Transverse colon (tissue), 3 donors: ENCODE measurements at regions not wholly inside any gene's neighbourhood (a gene's known extent, or its start where the extent isn't known, plus 50 kb on each side); places are given as distances from the start of the nearest gene placed in this dataset.

Experiments used
- EP300 ChIP-seq: sonication (generic); formaldehyde crosslinking; IDR thresholded peaks from one replicate; pipeline ENCODE4 v1.6.1; 2017; ENCODE audit warnings: antibody characterized with exemption, low read depth
- POLR2A ChIP-seq: fragments of 450-650 bp; IDR thresholded peaks from one replicate; pipeline ENCODE4 v1.6.1; 2016; ENCODE audit warnings: antibody characterized with exemption, mild to moderate bottlenecking, moderate library complexity
- TF ChIP-seq, protein P1 (sequence below), 5 experiments: fragments of 200-600 bp in 3 of 5; fragments of 450-650 bp in 2 of 5; sonication (generic) in 3 of 5; IDR thresholded peaks; 1 replicate in 2 of 5; 2 replicates in 3 of 5; pipeline ENCODE4 v1.5.1; 2016 to 2017; ENCODE audit warnings: antibody characterized with exemption in 5 of 5, inconsistent platforms in 3 of 5, mild to moderate bottlenecking in 2 of 5, moderate library complexity in 1 of 5

DNA sequence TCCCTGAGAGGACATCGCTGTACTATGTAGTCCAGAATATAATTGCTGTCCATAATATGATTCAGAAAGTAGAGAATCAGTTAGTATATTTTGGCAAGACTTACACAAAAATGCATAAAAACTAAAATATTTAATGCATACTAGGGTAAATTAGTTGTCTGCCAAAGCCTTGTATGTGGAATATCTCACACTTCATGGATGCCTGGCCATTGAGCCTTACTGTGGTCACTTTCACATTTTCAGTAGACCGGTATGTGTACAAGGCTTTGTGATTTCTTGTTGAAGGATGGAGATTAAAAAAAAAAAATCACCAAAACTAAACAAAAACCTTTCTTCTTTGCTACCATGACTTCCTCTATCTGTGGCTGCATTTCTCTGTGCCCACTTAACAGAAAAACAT lies 197.3 kb upstream of the DDHD1 start:
- TF ChIP-seq EP300 (no peak), POLR2A (no peak)
- TF ChIP-seq, protein P1, sequence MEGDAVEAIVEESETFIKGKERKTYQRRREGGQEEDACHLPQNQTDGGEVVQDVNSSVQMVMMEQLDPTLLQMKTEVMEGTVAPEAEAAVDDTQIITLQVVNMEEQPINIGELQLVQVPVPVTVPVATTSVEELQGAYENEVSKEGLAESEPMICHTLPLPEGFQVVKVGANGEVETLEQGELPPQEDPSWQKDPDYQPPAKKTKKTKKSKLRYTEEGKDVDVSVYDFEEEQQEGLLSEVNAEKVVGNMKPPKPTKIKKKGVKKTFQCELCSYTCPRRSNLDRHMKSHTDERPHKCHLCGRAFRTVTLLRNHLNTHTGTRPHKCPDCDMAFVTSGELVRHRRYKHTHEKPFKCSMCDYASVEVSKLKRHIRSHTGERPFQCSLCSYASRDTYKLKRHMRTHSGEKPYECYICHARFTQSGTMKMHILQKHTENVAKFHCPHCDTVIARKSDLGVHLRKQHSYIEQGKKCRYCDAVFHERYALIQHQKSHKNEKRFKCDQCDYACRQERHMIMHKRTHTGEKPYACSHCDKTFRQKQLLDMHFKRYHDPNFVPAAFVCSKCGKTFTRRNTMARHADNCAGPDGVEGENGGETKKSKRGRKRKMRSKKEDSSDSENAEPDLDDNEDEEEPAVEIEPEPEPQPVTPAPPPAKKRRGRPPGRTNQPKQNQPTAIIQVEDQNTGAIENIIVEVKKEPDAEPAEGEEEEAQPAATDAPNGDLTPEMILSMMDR (IDR thresholded peaks at IDR 0.05), result no peak
